ENCODE measurements at regions not wholly inside any gene's neighbourhood (a gene's known extent, or its start where the extent isn't known, plus 50 kb on each side); places are given as distances from the start of the nearest gene placed in this dataset.

DNA sequence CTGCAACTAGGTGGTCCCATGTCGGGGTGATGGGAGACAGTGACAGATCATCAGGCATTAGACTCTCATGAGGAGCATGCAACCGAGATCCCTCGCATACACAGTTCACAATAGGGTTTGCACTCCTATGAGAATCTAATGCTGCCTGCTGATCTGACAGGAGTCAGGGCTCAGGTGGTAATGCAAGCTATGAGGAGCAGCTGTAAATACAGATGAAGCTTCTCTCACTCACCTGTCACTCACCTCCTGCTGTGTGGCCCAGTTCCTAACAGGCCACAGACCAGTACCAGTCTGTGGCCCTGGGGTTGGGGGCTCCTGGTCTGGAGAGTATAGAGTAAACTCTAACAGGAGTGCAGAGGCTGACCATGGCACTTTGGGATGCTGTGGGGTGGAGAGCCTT is 209.2 kb downstream of the DLEU7 start:
- dilution Hi-C loops (cut with HindIII; ENCODE audit: low sequenced_read_pairs, unreplicated experiment) (no loop called here), in situ Hi-C loops (cut with MboI; ENCODE audit: low sequenced_read_pairs) (no loop called here)
- H3K4me1 ChIP-seq (ENCODE audit: control insufficient read depth, insufficient read depth, low read length), result no peaks in the 10 kb centered on the region

More for the DNA sequence above, 209.2 kb downstream of the DLEU7 start:
- H2BK20ac ChIP-seq (ENCODE audit: low read depth, low read length), result no peak overlapping the region
- H3K27ac ChIP-seq (ENCODE audit: insufficient read depth, low read length), result no peak overlapping the region
- DNase-seq (no peak), ATAC-seq (ENCODE audit: low read depth) (no peak)
- no TSS peak for BruUV-seq (replicated peaks)
- no peak overlapping the region for H4K8ac ChIP-seq (ENCODE audit: low read depth in 2 of 2, low read length in 2 of 2)
- no peak overlapping the region for H3K4me2 ChIP-seq (ENCODE audit: low read depth, low read length)
- POLR2A ChIA-PET (ENCODE audit: unreplicated experiment), result no interaction called here
- no peak overlapping the region for H2AFZ ChIP-seq (replicated peaks; ENCODE audit: low read length, poor library complexity)
- intact Hi-C loops (cut with micrococcal nuclease), result no loop called here
- H4K5ac ChIP-seq (ENCODE audit: low read depth, low read length), result no peak overlapping the region
- no peak overlapping the region for H3K4me3 ChIP-seq (ENCODE audit: insufficient read depth, low read depth, low read length)
- no peak overlapping the region for H2AK9ac ChIP-seq (replicated peaks; ENCODE audit: low read depth, low read length, poor library complexity)
- H3K9me1 ChIP-seq (ENCODE audit: insufficient read depth, low read length), result no peaks in the 10 kb centered on the region
- no peak overlapping the region for H3K18ac ChIP-seq (ENCODE audit: low read depth, low read length)
- no peaks in the 10 kb centered on the region for H3K36me3 ChIP-seq (ENCODE audit: control insufficient read depth, insufficient read depth, low read length)
- no peak overlapping the region for H2BK15ac ChIP-seq (ENCODE audit: low read depth, low read length)
- H3K27me3 ChIP-seq (ENCODE audit: control insufficient read depth, insufficient read depth, low read length), result peaks cover 19% of the 10 kb centered on the region
- no peak overlapping the region for H3K4ac ChIP-seq (ENCODE audit: low read depth, low read length)
- no peak overlapping the region for H3K56ac ChIP-seq (ENCODE audit: extremely low read depth, insufficient read depth, low read length)
- H3K9me3 ChIP-seq (ENCODE audit: control insufficient read depth, insufficient read depth, low read length), result no peaks in the 10 kb centered on the region
- no peak overlapping the region for H2BK120ac ChIP-seq (ENCODE audit: low read depth, low read length)
- H3K14ac ChIP-seq (replicated peaks; ENCODE audit: low read depth, low read length), result no peak overlapping the region
- H2BK5ac ChIP-seq (ENCODE audit: low read depth, low read length, poor library complexity, severe bottlenecking), result no peak overlapping the region
- whole genome bisulfite sequencing, 2 experiments (ENCODE audit: extremely low coverage in 2 of 2, insufficient read length in 1 of 2), result no CpG with 5 or more reads among the region's 3 CpGs
- no peak overlapping the region for H4K91ac ChIP-seq (ENCODE audit: insufficient read depth, low read depth, low read length)
- CTCF ChIA-PET, result no interaction called here
- TF ChIP-seq BHLHE40 (IDR thresholded peaks at IDR 0.05; ENCODE audit: low read depth, low read length), result no peak
- H4K20me1 ChIP-seq (ENCODE audit: insufficient read depth, low read length), result no peaks in the 10 kb centered on the region
- H3K23ac ChIP-seq (ENCODE audit: low read depth, low read length), result no peak overlapping the region
- no peak overlapping the region for H3K9ac ChIP-seq (ENCODE audit: low read depth, low read length)
- no peaks in the 10 kb centered on the region for H3K79me1 ChIP-seq (ENCODE audit: low read depth in 1 of 2, low read length in 2 of 2)
- H2AK5ac ChIP-seq (ENCODE audit: low read depth, low read length), result no peak overlapping the region
